MM.1S (cell line): ENCODE measurements at regions not wholly inside any gene's neighbourhood (a gene's known extent, or its start where the extent isn't known, plus 50 kb on each side); places are given as distances from the start of the nearest gene placed in this dataset.
"Not testable (repeated sequence)": the region's sequence is repeated elsewhere in the genome, so short reads cannot be mapped to it uniquely, and the experiment has no call there.

ENCODE experiments used
- EZH2 ChIP-seq: fragments of 300-600 bp; sonication (generic); optimal IDR thresholded peaks from 2 replicates; pipeline ENCODE3; 2017; ENCODE audit warnings: low read depth, mild to moderate bottlenecking, antibody characterized with exemption, low read length, mixed read lengths
- EZH2phosphoT487 ChIP-seq: fragments of 300-600 bp; sonication (generic); IDR thresholded peaks from 2 replicates; pipeline ENCODE4 v1.6.1; 2018; ENCODE audit warnings: antibody characterized with exemption, low read length
- TF ChIP-seq, protein P1 (sequence below): fragments of 300-600 bp; sonication (generic); IDR thresholded peaks from 2 replicates; pipeline ENCODE4 v1.5.1; 2016; ENCODE audit warnings: antibody characterized with exemption, low read length, mixed read lengths

DNA sequence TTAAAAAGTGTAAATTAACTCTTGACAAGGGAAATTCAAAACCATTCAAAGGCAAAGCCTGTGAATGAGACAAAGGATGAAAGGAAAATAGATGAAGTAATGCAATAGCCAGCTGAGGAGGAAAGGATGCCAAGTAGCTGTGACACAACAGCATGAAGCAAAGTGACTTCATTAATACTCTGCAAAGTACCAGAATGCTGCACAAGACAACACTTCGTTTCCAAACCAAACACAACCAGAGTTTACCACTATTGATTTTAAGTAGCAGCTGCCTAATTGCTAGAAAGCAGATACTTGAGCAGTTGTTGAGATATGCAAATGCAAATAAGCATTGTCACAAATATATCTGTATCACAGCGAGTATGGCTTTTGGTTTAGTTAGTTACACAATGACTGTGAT, 54.7 kb upstream of the POMZP3 start:
- TF ChIP-seq, protein P1, sequence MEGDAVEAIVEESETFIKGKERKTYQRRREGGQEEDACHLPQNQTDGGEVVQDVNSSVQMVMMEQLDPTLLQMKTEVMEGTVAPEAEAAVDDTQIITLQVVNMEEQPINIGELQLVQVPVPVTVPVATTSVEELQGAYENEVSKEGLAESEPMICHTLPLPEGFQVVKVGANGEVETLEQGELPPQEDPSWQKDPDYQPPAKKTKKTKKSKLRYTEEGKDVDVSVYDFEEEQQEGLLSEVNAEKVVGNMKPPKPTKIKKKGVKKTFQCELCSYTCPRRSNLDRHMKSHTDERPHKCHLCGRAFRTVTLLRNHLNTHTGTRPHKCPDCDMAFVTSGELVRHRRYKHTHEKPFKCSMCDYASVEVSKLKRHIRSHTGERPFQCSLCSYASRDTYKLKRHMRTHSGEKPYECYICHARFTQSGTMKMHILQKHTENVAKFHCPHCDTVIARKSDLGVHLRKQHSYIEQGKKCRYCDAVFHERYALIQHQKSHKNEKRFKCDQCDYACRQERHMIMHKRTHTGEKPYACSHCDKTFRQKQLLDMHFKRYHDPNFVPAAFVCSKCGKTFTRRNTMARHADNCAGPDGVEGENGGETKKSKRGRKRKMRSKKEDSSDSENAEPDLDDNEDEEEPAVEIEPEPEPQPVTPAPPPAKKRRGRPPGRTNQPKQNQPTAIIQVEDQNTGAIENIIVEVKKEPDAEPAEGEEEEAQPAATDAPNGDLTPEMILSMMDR, result not testable (repeated sequence)
- TF ChIP-seq EZH2phosphoT487, EZH2: not testable (repeated sequence)
